Keratinocyte (primary cell): ENCODE measurements at regions not wholly inside any gene's neighbourhood (a gene's known extent, or its start where the extent isn't known, plus 50 kb on each side); places are given as distances from the start of the nearest gene placed in this dataset.

Experiments used
- DNase-seq: peaks from one replicate; pipeline ENCODE4 v3.0.0-alpha.2; 2011; ENCODE audit warnings: low read depth, missing footprints, low spot score
- FAIRE-seq: peaks from 2 replicates; lab custom pipeline; 2011; peaks lifted over from hg19 to GRCh38; lab: Jason Lieb, UNC
- H2AFZ ChIP-seq: 2 replicates; pipeline ENCODE4 v1.6.0; 2012; ENCODE audit warnings: low read length, control low read depth, inconsistent platforms; ENCODE audit not compliant: control insufficient read depth
- H3K27ac ChIP-seq: 2 replicates; pipeline ENCODE4 v1.5.1; 2011; ENCODE audit warnings: low read length; ENCODE audit not compliant: control insufficient read depth, insufficient read depth
- H3K27me3 ChIP-seq: 3 replicates; pipeline ENCODE4 v1.6.0; 2011; ENCODE audit warnings: low read length; ENCODE audit not compliant: control insufficient read depth, insufficient read depth; ENCODE audit errors: extremely low read depth
- H3K36me3 ChIP-seq, 2 experiments: 2 replicates in 1 of 2; 3 replicates in 1 of 2; pipeline ENCODE4 v1.5.1; 2011; ENCODE audit warnings: low read length in 2 of 2, mild to moderate bottlenecking in 1 of 2; ENCODE audit not compliant: control insufficient read depth in 2 of 2, insufficient read depth in 2 of 2; ENCODE audit errors: extremely low read depth in 1 of 2
- H3K4me1 ChIP-seq: 3 replicates; pipeline ENCODE4 v1.5.1; 2011; ENCODE audit warnings: low read length; ENCODE audit not compliant: control insufficient read depth, insufficient read depth; ENCODE audit errors: extremely low read depth
- H3K4me2 ChIP-seq: 3 replicates; pipeline ENCODE4 v1.6.0; 2011; ENCODE audit warnings: low read depth, low read length; ENCODE audit not compliant: control insufficient read depth, insufficient read depth; ENCODE audit errors: extremely low read depth
- H3K4me3 ChIP-seq, 3 experiments: fragments of 200-600 bp in 1 of 3; sonication (generic) in 1 of 3; 2 replicates in 2 of 3; 3 replicates in 1 of 3; pipeline ENCODE4 v1.5.1; 2011 to 2016; ENCODE audit warnings: low read length in 3 of 3, mild to moderate bottlenecking in 3 of 3, control low read depth in 2 of 3, inconsistent platforms in 1 of 3, low read depth in 1 of 3, mixed read lengths in 1 of 3, mixed run types in 1 of 3, moderate library complexity in 1 of 3; ENCODE audit not compliant: control insufficient read depth in 2 of 3, insufficient read depth in 2 of 3; ENCODE audit errors: extremely low read depth in 1 of 3
- H3K79me2 ChIP-seq: 2 replicates; pipeline ENCODE4 v1.6.0; 2012; ENCODE audit warnings: low read length; ENCODE audit not compliant: control insufficient read depth, insufficient read depth
- H3K9ac ChIP-seq: 3 replicates; pipeline ENCODE4 v1.6.0; 2011; ENCODE audit warnings: low read length; ENCODE audit not compliant: control insufficient read depth, insufficient read depth; ENCODE audit errors: extremely low read depth
- H3K9me1 ChIP-seq: 3 replicates; pipeline ENCODE4 v1.6.0; 2011; ENCODE audit warnings: low read length; ENCODE audit not compliant: control insufficient read depth, insufficient read depth; ENCODE audit errors: extremely low read depth
- H3K9me3 ChIP-seq: 2 replicates; pipeline ENCODE4 v1.5.1; 2012; ENCODE audit warnings: low read depth, low read length; ENCODE audit not compliant: control insufficient read depth
- H4K20me1 ChIP-seq: 3 replicates; pipeline ENCODE4 v1.6.0; 2011; ENCODE audit warnings: low read length; ENCODE audit not compliant: control insufficient read depth, insufficient read depth; ENCODE audit errors: extremely low read depth
- EZH2 ChIP-seq: IDR thresholded peaks from one replicate; pipeline ENCODE4 v1.6.1; 2012; ENCODE audit warnings: inconsistent platforms, mild to moderate bottlenecking, low read length, moderate library complexity
- dilution Hi-C: fragments of 300-500 bp; cut with MboI; formaldehyde crosslinking; loops from one replicate; pipeline ENCODE4 v1.7.0; 2020; ENCODE audit warnings: low sequenced_read_pairs; ENCODE audit not compliant: extremely low pct_ligation_motif_present
- TF ChIP-seq, protein P1 (sequence below), 3 experiments: IDR thresholded peaks in 1 of 3; conservative IDR thresholded peaks in 1 of 3; optimal IDR thresholded peaks in 1 of 3; 2 replicates in 2 of 3; 3 replicates in 1 of 3; pipeline versions ENCODE3 to v1.5.1; 2011; ENCODE audit warnings: low read length in 3 of 3, mild to moderate bottlenecking in 3 of 3, moderate library complexity in 2 of 3, control low read depth in 1 of 3, inconsistent platforms in 1 of 3; ENCODE audit not compliant: insufficient read depth in 2 of 3; ENCODE audit errors: extremely low read depth in 1 of 3

GRCh38 chr1:222040955-222041354 is 299.1 kb upstream of the DUSP10 start:
- Histone ChIP-seq H3K4me2 (no peak overlapping the region), H3K27me3 (no peaks in the 10 kb centered on the region), H4K20me1 (no peaks in the 10 kb centered on the region), H3K4me1 (no peaks in the 10 kb centered on the region), H3K4me3 (no peak overlapping the region), H3K9me1 (no peaks in the 10 kb centered on the region), H3K36me3 (no peaks in the 10 kb centered on the region), H3K79me2 (no peaks in the 10 kb centered on the region), H3K27ac (no peak overlapping the region), H3K9me3 (no peaks in the 10 kb centered on the region), H3K9ac (no peak overlapping the region), H2AFZ (no peak overlapping the region)
- dilution Hi-C loops = no loop called here
- FAIRE-seq (no peak), DNase-seq (no peak)
- TF ChIP-seq, protein P1, sequence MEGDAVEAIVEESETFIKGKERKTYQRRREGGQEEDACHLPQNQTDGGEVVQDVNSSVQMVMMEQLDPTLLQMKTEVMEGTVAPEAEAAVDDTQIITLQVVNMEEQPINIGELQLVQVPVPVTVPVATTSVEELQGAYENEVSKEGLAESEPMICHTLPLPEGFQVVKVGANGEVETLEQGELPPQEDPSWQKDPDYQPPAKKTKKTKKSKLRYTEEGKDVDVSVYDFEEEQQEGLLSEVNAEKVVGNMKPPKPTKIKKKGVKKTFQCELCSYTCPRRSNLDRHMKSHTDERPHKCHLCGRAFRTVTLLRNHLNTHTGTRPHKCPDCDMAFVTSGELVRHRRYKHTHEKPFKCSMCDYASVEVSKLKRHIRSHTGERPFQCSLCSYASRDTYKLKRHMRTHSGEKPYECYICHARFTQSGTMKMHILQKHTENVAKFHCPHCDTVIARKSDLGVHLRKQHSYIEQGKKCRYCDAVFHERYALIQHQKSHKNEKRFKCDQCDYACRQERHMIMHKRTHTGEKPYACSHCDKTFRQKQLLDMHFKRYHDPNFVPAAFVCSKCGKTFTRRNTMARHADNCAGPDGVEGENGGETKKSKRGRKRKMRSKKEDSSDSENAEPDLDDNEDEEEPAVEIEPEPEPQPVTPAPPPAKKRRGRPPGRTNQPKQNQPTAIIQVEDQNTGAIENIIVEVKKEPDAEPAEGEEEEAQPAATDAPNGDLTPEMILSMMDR (optimal IDR thresholded peaks at IDR 0.05 in 1 of 3, IDR thresholded peaks at IDR 0.05 in 1 of 3, conservative IDR thresholded peaks at IDR 0.05 in 1 of 3; ENCODE audit: extremely low read depth in 1 of 3, insufficient read depth in 2 of 3, low read length in 3 of 3) = no peak
- TF ChIP-seq EZH2 = no peak

DNA sequence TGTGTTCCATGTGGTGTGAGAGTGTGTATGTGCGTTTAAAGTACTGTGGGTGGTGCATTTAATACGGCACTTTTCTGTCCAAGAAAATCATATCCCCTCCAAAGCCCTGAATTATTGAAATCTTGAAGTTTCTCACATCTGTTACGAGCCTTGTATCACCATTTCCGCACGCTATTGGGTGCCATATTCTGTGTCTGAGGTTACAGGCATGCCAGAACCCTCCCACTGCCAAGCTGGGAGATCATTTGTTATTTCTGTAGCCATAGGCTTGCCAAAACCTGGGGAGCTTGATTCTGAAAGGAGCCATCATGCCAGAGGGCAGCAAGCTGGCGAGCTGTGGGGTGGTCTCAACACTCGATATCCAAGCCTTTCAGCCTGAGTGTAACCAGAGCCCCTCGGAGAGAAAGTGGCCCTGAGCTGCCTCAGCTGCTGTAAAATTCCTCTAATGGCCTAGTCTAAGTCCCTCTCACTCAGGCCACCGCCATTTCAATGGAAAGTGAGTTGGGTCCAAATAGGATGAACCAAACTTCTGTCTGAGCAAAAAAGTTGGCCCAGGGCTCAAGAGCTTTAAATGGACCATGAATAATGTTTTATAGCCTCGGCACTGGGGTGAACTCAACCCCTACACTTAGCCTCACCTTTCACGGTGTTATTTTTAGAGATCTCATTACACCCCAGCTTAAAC is 298.4 kb upstream of the DUSP10 start:
- H3K4me3 ChIP-seq = no peak overlapping the region
- dilution Hi-C loops = no loop called here
- H3K4me2 ChIP-seq = no peak overlapping the region
- H3K27ac ChIP-seq = no peak overlapping the region
- DNase-seq = no peak
- no peaks in the 10 kb centered on the region for H4K20me1 ChIP-seq
- no peaks in the 10 kb centered on the region for H3K27me3 ChIP-seq
- no peak for FAIRE-seq
- no peak overlapping the region for H2AFZ ChIP-seq
- no peaks in the 10 kb centered on the region for H3K9me1 ChIP-seq
- H3K36me3 ChIP-seq = no peaks in the 10 kb centered on the region
- H3K9ac ChIP-seq = no peak overlapping the region
- TF ChIP-seq, protein P1 (optimal IDR thresholded peaks at IDR 0.05 in 1 of 3, IDR thresholded peaks at IDR 0.05 in 1 of 3, conservative IDR thresholded peaks at IDR 0.05 in 1 of 3; ENCODE audit: extremely low read depth in 1 of 3, insufficient read depth in 2 of 3, low read length in 3 of 3) = no peak
- no peak for TF ChIP-seq EZH2
- H3K4me1 ChIP-seq = no peaks in the 10 kb centered on the region
- H3K9me3 ChIP-seq = no peaks in the 10 kb centered on the region
- H3K79me2 ChIP-seq = no peaks in the 10 kb centered on the region
